Fibroblast of pulmonary artery (primary cell): ENCODE measurements at regions not wholly inside any gene's neighbourhood (a gene's known extent, or its start where the extent isn't known, plus 50 kb on each side); places are given as distances from the start of the nearest gene placed in this dataset.

Source experiments
- DNase-seq: peaks from one replicate; pipeline ENCODE4 v3.0.0-alpha.2; 2010; ENCODE audit warnings: low read depth
- H3K4me3 ChIP-seq: replicated peaks from 2 replicates; pipeline ENCODE4 v1.5.1; 2011; ENCODE audit warnings: low read depth, mild to moderate bottlenecking, control low read depth, low read length, moderate library complexity
- CTCF ChIP-seq: IDR thresholded peaks from 2 replicates; pipeline ENCODE4 v1.5.1; 2011; ENCODE audit warnings: mild to moderate bottlenecking, control low read depth, low read length, inconsistent platforms; ENCODE audit errors: missing control alignments

- DNase-seq: no peak
- no peak overlapping the region for H3K4me3 ChIP-seq
- TF ChIP-seq CTCF: no peak
These were observed 253.2 kb downstream of the BMP4 start for GRCh38 chr14:53703457-53703856.

- no peak for DNase-seq
- no peak overlapping the region for H3K4me3 ChIP-seq
- TF ChIP-seq CTCF: no peak
These were observed 255.3 kb downstream of the BMP4 start for GRCh38 chr14:53701108-53701875.

GRCh38 chr14:53696217-53696965 is 260.2 kb downstream of the BMP4 start:
- DNase-seq: no peak
- H3K4me3 ChIP-seq: no peak overlapping the region
- TF ChIP-seq CTCF: no peak

- no peak overlapping the region for H3K4me3 ChIP-seq
- no peak for TF ChIP-seq CTCF
- DNase-seq: no peak
These were observed 260.9 kb downstream of the BMP4 start for GRCh38 chr14:53695692-53696214.

- H3K4me3 ChIP-seq: no peak overlapping the region
- TF ChIP-seq CTCF: no peak
- no peak for DNase-seq
These were observed 263.7 kb downstream of the BMP4 start for GRCh38 chr14:53692885-53693284.

- TF ChIP-seq CTCF: no peak
- no peak overlapping the region for H3K4me3 ChIP-seq
- DNase-seq: no peak
These were observed 264.2 kb downstream of the BMP4 start for GRCh38 chr14:53692451-53692850.
